ENCODE measurements at regions not wholly inside any gene's neighbourhood (a gene's known extent, or its start where the extent isn't known, plus 50 kb on each side); places are given as distances from the start of the nearest gene placed in this dataset.

DNA sequence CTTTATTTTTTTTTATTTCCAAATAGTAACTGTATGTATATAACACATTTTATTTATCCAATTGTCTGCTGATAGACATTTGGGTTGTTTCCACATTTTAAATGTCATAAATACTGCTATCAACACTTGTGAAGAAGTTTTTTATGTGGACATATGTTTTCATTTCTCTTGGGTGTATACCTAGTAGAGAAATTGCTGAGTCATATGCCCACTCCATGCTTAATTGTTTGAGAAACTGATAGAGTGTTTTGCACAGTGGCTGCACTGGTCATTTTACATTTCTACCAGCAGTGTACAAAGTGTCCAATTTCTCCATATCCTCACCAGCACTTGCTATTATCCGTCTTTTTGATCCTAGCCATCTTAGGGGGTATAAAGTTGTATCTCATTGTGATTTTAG lies 567.8 kb downstream of the GBA3 start:
- Mint-ChIP-seq H3K9me3 (no peaks in the 10 kb centered on the region), H3K27ac (no peak overlapping the region), H3K4me3 (no peak overlapping the region), H3K27me3 (peaks cover 3% of the 10 kb centered on the region), H3K36me3 (no peaks in the 10 kb centered on the region), H3K4me1 (no peaks in the 10 kb centered on the region)
- POLR2A ChIA-PET: no interaction called here
- no peak for ATAC-seq (ENCODE audit: low read depth)
- DNase-seq: no peak

- POLR2A ChIA-PET: no interaction called here
- no peaks in the 10 kb centered on the region for H3K9me3 Mint-ChIP-seq
- H3K36me3 Mint-ChIP-seq: no peaks in the 10 kb centered on the region
- ATAC-seq (ENCODE audit: low read depth) (no peak), DNase-seq (no peak)
- H3K27me3 Mint-ChIP-seq: no peaks in the 10 kb centered on the region
- no peak overlapping the region for H3K27ac Mint-ChIP-seq
- H3K4me3 Mint-ChIP-seq: no peak overlapping the region
- no peaks in the 10 kb centered on the region for H3K4me1 Mint-ChIP-seq
Observed at GRCh38 chr4:23245203-23245832, 552.6 kb downstream of the GBA3 start.

GRCh38 chr4:23242962-23243361 lies 550.2 kb downstream of the GBA3 start:
- ATAC-seq (ENCODE audit: low read depth): no peak
- Mint-ChIP-seq H3K27ac (no peak overlapping the region), H3K4me1 (no peaks in the 10 kb centered on the region), H3K4me3 (no peak overlapping the region), H3K36me3 (no peaks in the 10 kb centered on the region), H3K9me3 (peaks cover 1% of the 10 kb centered on the region), H3K27me3 (no peaks in the 10 kb centered on the region)
- DNase-seq: no peak
- POLR2A ChIA-PET: no interaction called here

DNA sequence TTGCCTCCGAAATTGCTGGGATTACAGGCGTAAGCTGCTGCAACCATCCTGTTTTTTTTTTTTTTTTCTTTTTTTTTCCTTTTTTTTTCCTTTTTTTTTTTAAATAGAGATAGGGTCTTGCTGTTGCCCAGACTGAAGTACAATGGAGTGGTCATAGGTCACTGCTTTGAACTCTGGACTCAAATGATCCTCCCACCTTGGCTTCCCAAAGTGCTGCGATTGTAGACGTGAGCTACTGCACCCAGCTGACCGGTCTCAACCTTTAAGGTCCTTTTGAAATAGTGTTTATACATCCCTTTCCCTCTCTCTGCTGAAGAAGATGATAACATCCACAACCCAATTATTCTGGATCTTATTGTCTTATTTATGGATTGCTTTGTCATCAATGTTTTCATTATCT lies 548.7 kb downstream of the GBA3 start:
- Mint-ChIP-seq H3K36me3 (no peaks in the 10 kb centered on the region), H3K4me1 (no peaks in the 10 kb centered on the region), H3K4me3 (no peak overlapping the region), H3K9me3 (peaks cover 1% of the 10 kb centered on the region), H3K27ac (no peak overlapping the region), H3K27me3 (no peaks in the 10 kb centered on the region)
- DNase-seq: no peak
- POLR2A ChIA-PET: no interaction called here
- no peak for ATAC-seq (ENCODE audit: low read depth)

DNA sequence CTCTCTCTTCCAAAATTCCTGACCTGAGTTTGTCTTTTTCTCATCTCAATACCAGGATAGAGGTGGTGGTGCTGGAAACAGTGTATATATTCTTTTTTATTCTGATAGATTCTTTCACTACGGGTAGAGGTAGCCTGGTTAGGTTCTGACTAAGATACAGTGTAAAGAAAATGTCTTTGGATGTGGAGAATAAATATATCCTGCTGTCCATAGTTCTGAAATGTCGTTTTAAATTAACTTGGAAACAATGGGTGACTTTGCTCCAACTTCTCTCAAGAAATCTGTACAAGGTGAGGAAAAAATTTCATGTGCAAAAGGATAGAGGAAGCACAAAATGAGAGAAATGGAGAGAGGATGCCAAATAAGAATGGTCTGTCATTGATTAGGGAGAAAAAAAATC lies 546.1 kb downstream of the GBA3 start:
- ATAC-seq (ENCODE audit: low read depth): no peak
- no peak overlapping the region for H3K4me3 Mint-ChIP-seq
- no peaks in the 10 kb centered on the region for H3K36me3 Mint-ChIP-seq
- H3K9me3 Mint-ChIP-seq: peaks cover 1% of the 10 kb centered on the region
- no peak for DNase-seq
- no peaks in the 10 kb centered on the region for H3K4me1 Mint-ChIP-seq
- H3K27ac Mint-ChIP-seq: no peak overlapping the region
- H3K27me3 Mint-ChIP-seq: no peaks in the 10 kb centered on the region
- POLR2A ChIA-PET: no interaction called here

DNA sequence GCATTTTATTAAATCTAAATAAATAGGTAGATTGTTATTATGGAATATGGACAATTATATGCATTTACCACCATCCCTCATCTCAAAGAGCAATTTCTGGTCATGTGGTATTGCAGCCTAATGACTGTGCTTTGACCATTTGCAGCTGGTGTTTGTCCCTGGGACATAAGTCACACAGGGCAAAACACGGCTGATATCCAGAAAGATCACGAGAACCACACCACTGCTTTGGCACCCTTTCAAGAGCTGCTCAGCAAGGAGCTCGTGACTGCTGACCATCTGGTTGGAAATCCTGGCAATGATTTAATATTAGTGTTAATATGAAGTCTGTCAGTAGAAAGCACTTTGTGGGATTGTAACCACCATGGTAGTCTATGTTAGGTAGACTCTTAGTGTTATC lies 545.0 kb downstream of the GBA3 start:
- peaks cover 1% of the 10 kb centered on the region for H3K9me3 Mint-ChIP-seq
- H3K36me3 Mint-ChIP-seq: no peaks in the 10 kb centered on the region
- H3K4me3 Mint-ChIP-seq: no peak overlapping the region
- no peaks in the 10 kb centered on the region for H3K27me3 Mint-ChIP-seq
- H3K4me1 Mint-ChIP-seq: no peaks in the 10 kb centered on the region
- ATAC-seq (ENCODE audit: low read depth) (no peak), DNase-seq (no peak)
- POLR2A ChIA-PET: no interaction called here
- H3K27ac Mint-ChIP-seq: no peak overlapping the region

DNA sequence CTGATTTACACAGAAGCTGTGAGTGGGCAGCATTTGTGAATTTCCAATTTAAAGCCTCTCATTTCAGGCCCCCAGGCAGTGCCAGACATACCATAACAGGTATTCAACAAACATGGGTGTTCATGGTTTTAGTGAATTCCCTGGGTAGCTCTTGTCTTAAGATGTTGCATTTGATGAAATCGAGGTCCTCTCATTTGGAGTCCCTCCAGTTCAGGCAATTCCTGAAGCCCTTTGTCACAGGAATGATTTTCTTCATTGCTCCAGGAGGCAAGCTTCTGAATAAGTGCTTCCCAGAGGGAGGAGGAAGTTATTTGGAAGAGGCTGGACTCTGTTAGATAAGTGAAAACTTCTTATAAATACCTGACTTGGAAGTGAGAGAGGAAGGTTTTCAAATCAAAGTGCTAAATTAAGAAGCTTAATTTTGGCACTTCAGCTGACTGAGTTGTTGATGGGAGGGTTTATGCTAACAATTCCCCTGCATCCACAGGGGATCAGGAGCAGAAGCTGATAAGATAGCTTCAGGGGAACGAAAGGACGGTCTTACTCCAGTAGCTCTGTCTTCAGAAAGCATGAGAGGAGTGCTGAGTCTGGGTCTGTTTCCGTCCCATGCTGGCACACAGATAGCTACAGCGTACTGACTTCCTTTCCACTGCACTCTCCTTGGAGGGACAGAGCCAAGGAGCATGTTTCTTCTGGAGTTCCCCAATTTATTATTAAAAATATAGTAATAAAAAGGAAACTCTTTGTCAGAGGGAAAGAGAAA lies 543.1 kb downstream of the GBA3 start:
- Mint-ChIP-seq H3K36me3 (no peaks in the 10 kb centered on the region), H3K27ac (no peak overlapping the region), H3K9me3 (peaks cover 1% of the 10 kb centered on the region), H3K4me3 (no peak overlapping the region), H3K4me1 (no peaks in the 10 kb centered on the region), H3K27me3 (no peaks in the 10 kb centered on the region)
- POLR2A ChIA-PET: no interaction called here
- DNase-seq: no peak
- no peak for ATAC-seq (ENCODE audit: low read depth)

- DNase-seq: no peak
- Mint-ChIP-seq H3K27ac (no peak overlapping the region), H3K27me3 (no peaks in the 10 kb centered on the region), H3K36me3 (no peaks in the 10 kb centered on the region), H3K4me1 (no peaks in the 10 kb centered on the region), H3K9me3 (no peaks in the 10 kb centered on the region), H3K4me3 (no peak overlapping the region)
- POLR2A ChIA-PET: no interaction called here
- no peak for ATAC-seq (ENCODE audit: low read depth)
Observed at GRCh38 chr4:23234716-23235115, 542.0 kb downstream of the GBA3 start.

DNA sequence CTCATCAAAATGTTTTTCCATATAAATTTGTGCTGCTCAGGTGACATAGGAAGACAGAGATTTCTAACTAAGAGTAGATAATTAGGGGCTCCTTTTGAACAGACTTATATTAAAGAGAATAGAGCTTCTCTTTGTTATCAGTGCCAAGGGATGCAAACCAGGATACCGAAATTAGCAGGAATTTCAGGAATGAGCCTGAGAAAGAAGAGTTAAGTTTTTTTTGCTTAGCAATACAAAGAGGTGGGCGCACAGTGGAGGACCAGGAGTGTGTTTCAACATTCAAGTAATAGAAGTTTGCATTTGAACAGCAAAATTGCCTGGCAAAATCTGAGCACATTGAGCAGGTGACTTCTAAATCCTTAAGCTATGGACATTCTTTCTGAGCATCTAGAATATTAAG lies 541.3 kb downstream of the GBA3 start:
- Mint-ChIP-seq H3K36me3 (no peaks in the 10 kb centered on the region), H3K4me1 (no peaks in the 10 kb centered on the region), H3K27me3 (no peaks in the 10 kb centered on the region), H3K9me3 (no peaks in the 10 kb centered on the region), H3K4me3 (no peak overlapping the region), H3K27ac (no peak overlapping the region)
- DNase-seq (no peak), ATAC-seq (ENCODE audit: low read depth) (no peak)
- POLR2A ChIA-PET: no interaction called here

- H3K27ac Mint-ChIP-seq: no peak overlapping the region
- POLR2A ChIA-PET: no interaction called here
- H3K4me1 Mint-ChIP-seq: no peaks in the 10 kb centered on the region
- ATAC-seq (ENCODE audit: low read depth): no peak
- no peak overlapping the region for H3K4me3 Mint-ChIP-seq
- no peak for DNase-seq
- H3K27me3 Mint-ChIP-seq: no peaks in the 10 kb centered on the region
- H3K36me3 Mint-ChIP-seq: no peaks in the 10 kb centered on the region
- H3K9me3 Mint-ChIP-seq: no peaks in the 10 kb centered on the region
Observed at GRCh38 chr4:23233596-23233995, 540.9 kb downstream of the GBA3 start.

DNA sequence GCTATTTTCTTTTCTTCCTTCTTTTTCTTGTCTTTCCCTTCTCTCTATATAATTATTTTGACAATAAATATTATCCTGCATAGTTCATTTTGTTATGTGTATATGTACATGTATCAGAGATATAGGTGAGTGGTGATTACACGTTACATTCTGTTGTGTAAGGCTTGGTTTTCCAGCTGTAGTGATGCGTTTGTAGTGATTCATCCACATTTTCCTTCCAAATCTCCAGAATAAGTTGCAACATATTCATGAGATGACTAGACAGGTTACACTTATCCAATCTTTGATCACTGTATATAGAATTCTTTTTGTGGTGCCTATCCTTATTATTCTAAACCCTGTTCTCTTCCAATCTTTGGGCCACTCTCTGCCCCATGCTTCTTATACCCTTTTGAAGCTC lies 540.2 kb downstream of the GBA3 start:
- Mint-ChIP-seq H3K4me1 (no peaks in the 10 kb centered on the region), H3K9me3 (no peaks in the 10 kb centered on the region), H3K4me3 (no peak overlapping the region), H3K36me3 (no peaks in the 10 kb centered on the region), H3K27ac (no peak overlapping the region), H3K27me3 (no peaks in the 10 kb centered on the region)
- POLR2A ChIA-PET: no interaction called here
- ATAC-seq (ENCODE audit: low read depth) (no peak), DNase-seq (no peak)

DNA sequence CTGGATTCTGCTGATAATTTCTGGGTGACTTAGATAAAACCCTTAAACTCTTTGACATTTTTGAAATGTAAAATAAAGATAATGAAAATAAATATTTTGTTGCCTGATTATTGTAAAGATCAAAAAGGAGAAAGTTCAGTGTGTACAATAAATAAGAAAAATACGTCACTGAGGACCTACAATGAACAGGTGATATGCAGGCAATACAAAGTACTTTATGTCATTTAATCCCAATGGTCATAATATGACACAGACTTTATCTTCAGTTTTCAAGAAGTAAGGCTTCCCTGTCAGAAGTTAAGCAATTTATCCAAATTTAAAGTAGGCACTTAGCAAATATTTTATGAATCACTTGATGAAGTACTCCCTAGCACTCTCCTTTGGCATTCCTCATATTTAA lies 532.8 kb downstream of the GBA3 start:
- Mint-ChIP-seq H3K4me3 (no peak overlapping the region), H3K27ac (no peak overlapping the region), H3K27me3 (no peaks in the 10 kb centered on the region), H3K9me3 (peaks cover 1% of the 10 kb centered on the region), H3K36me3 (no peaks in the 10 kb centered on the region), H3K4me1 (no peaks in the 10 kb centered on the region)
- DNase-seq (no peak), ATAC-seq (ENCODE audit: low read depth) (no peak)
- POLR2A ChIA-PET: no interaction called here

DNA sequence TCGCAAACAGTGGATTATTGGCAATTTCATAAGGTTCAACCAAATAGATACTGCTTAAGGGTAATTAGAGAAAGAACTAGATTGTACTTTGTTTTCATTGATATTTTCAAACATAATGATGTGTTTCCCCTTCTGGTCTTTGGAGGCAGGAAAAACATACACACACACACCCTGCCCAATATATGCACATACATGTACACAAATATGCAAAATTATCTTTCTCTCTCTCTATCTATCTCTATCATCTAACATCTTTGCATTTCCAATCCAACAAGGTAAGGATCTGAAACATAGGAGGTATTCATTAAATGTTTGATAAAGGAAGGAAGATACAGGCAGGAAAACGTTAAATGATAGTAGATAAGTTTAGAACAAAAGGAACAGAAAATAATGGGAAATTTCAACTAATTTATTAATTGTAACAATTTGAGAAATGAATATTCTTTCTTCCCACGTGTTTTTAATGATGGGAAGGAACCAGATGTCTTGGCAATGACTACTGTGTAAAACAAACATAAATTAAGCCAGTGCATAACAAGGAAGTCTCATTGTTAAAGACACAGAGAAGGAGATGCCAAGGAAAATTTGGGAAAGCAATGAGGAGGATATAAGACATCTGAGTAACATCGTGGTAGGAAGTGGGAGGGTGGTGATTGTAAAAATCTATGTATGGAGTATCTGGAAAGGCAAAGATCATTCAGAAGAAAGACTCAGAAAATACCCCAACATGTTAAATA lies 532.1 kb downstream of the GBA3 start:
- H3K27ac Mint-ChIP-seq: no peak overlapping the region
- POLR2A ChIA-PET: no interaction called here

DNA sequence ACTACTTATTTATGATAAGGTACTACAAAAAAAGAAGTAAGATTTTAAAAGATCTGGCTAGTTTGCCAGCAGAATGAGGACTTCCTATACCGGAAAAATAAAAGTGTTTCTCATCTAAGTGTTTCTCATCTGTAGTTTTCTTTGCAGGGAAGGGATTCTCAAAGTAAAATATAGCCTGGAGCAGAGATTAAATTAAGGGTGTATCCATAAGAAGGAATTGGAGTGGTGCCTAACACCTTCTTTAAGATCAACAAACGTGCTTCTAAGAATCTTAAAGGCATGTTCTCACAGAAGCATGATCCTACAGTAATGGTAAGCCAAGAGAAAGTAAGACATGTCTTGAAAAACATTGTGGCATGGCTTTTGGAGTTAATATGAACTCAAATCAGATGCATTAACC lies 528.2 kb downstream of the GBA3 start:
- no peaks in the 10 kb centered on the region for H3K9me3 Mint-ChIP-seq
- H3K27me3 Mint-ChIP-seq: no peaks in the 10 kb centered on the region
- no peak for ATAC-seq (ENCODE audit: low read depth)
- no peaks in the 10 kb centered on the region for H3K36me3 Mint-ChIP-seq
- no peak overlapping the region for H3K4me3 Mint-ChIP-seq
- no peak overlapping the region for H3K27ac Mint-ChIP-seq
- POLR2A ChIA-PET: no interaction called here
- no peak for DNase-seq
- no peaks in the 10 kb centered on the region for H3K4me1 Mint-ChIP-seq

More for the DNA sequence above, 532.1 kb downstream of the GBA3 start:
- no peaks in the 10 kb centered on the region for H3K4me1 Mint-ChIP-seq
- ATAC-seq (ENCODE audit: low read depth) (no peak), DNase-seq (no peak)
- H3K9me3 Mint-ChIP-seq: peaks cover 1% of the 10 kb centered on the region
- no peaks in the 10 kb centered on the region for H3K36me3 Mint-ChIP-seq
- no peaks in the 10 kb centered on the region for H3K27me3 Mint-ChIP-seq
- H3K4me3 Mint-ChIP-seq: no peak overlapping the region

Data from activated naive CD8-positive, alpha-beta T cell treated with anti-CD3 and anti-CD28 coated beads, Interleukin-2, amount 10 ng/mL, durations not matched to agents 7 days and 5 days (primary cell).